ENCODE measurements at regions not wholly inside any gene's neighbourhood (a gene's known extent, or its start where the extent isn't known, plus 50 kb on each side); places are given as distances from the start of the nearest gene placed in this dataset.

DNA sequence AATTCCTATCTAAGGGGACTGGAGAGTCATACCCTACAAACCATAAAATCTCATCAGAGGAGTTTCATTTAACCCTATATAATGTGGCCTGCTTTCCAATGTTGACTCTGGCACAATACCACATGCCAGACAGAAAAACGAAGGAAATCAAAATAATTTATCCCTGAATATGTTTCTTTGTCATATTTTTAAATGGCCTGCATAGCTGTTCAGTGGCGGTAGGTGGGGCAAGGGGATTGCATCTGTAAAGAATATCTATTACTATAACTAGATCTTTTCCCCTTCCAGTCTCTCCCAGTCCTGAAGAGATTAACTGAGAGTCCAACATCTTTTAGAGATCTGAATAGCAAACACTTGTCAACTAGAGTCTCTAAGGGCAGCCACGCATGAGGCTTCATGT, 278.1 kb upstream of the CTNNB1 start:
- no peak for DNase-seq
- H3K36me3 ChIP-seq = no peaks in the 10 kb centered on the region
- peaks cover 0 to 14% (median 0%) of the 10 kb centered on the region in 4 donors for H3K4me1 ChIP-seq
- no peaks in the 10 kb centered on the region for H3K9me3 ChIP-seq
- no peaks in the 10 kb centered on the region for H3K27me3 ChIP-seq
- TF ChIP-seq POLR2A (IDR thresholded peaks at IDR 0.05) = no peak
- TF ChIP-seq, protein P1, sequence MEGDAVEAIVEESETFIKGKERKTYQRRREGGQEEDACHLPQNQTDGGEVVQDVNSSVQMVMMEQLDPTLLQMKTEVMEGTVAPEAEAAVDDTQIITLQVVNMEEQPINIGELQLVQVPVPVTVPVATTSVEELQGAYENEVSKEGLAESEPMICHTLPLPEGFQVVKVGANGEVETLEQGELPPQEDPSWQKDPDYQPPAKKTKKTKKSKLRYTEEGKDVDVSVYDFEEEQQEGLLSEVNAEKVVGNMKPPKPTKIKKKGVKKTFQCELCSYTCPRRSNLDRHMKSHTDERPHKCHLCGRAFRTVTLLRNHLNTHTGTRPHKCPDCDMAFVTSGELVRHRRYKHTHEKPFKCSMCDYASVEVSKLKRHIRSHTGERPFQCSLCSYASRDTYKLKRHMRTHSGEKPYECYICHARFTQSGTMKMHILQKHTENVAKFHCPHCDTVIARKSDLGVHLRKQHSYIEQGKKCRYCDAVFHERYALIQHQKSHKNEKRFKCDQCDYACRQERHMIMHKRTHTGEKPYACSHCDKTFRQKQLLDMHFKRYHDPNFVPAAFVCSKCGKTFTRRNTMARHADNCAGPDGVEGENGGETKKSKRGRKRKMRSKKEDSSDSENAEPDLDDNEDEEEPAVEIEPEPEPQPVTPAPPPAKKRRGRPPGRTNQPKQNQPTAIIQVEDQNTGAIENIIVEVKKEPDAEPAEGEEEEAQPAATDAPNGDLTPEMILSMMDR (IDR thresholded peaks at IDR 0.05) = no peak
- H3K27ac ChIP-seq = no peak overlapping the region
- H3K4me3 ChIP-seq = no peak overlapping the region

DNA sequence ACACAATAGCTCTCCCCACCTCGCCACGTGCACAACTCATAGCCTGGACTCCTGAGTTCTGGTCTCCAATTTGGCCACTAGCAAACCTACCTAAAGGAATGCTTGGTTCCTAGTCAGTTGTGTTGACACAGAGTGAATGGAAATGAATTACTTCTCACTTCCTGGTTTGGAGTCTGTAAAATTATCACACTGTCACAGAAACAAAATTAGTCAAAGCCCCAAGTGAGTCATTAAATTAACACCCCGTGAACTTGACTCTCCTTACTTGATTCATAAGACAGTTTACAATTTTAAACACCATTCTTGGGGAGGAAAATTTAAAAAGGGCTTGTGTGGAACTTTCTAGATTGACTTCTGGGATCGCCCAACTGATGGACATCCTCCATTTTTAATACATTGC, 276.2 kb upstream of the CTNNB1 start:
- no peak for TF ChIP-seq POLR2A (IDR thresholded peaks at IDR 0.05)
- TF ChIP-seq, protein P1 (IDR thresholded peaks at IDR 0.05) = no peak
- Histone ChIP-seq H3K27ac (no peak overlapping the region), H3K4me3 (no peak overlapping the region), H3K9me3 (no peaks in the 10 kb centered on the region), H3K36me3 (no peaks in the 10 kb centered on the region), H3K4me1 (peaks cover 0 to 14% (median 0%) of the 10 kb centered on the region in 4 donors), H3K27me3 (no peaks in the 10 kb centered on the region)
- DNase-seq = no peak

DNA sequence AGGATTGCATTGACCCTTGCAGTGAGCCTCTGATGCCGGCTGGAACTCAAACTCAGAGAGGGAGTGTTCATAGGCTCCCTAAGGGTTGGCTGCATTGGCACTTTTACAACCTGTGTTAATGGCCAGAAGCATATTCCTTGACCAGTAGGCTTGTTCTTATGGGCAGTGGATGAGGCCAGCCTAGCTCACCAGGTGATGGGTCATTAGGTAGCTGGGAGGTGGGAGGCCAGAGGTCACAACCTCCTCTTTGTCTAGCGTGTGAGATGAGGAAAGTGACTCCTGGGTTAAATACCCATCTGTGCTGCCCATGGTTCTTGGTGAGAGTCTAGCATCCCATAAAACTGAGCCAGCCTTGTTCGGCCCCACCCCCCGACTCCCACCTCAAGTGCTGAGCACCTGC, 275.7 kb upstream of the CTNNB1 start:
- no peaks in the 10 kb centered on the region for H3K36me3 ChIP-seq
- no peak overlapping the region for H3K4me3 ChIP-seq
- no peaks in the 10 kb centered on the region for H3K9me3 ChIP-seq
- H3K4me1 ChIP-seq = peaks cover 0 to 14% (median 0%) of the 10 kb centered on the region in 4 donors
- DNase-seq = no peak
- H3K27ac ChIP-seq = no peak overlapping the region
- no peaks in the 10 kb centered on the region for H3K27me3 ChIP-seq
- TF ChIP-seq POLR2A (IDR thresholded peaks at IDR 0.05) = no peak
- TF ChIP-seq, protein P1 (IDR thresholded peaks at IDR 0.05) = no peak

DNA sequence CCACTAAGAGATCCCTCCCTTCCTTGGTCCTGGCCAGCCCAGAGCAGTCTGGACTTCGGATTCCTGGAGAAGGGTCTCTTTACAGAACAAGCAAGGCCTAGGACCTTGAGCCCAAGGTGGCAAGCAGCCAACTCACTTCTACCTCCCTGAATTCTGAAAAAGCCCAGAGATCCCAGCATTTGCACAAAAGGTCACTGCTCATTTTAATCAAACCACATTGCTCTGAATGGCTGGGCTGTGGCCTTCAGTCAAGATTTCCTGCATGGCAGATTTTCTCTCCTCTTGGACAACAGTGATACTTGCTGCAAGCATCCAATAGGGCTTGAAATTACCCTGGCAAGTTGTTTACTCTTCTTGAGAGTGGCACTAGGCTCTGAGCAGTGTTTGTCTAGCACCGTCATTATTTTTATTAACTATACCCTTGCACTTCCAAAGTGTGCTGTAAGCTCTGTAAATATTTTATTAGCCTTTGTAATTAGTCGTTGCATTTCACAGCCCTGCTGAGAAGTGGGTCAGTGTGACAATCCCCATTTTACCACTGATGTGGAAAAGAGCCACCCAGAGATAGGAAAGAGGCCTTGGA, 274.7 kb upstream of the CTNNB1 start:
- H3K9me3 ChIP-seq = no peaks in the 10 kb centered on the region
- peak overlapping the region in 1 of 4 donors; percentile 22 for H3K27ac ChIP-seq
- no peak for DNase-seq

DNA sequence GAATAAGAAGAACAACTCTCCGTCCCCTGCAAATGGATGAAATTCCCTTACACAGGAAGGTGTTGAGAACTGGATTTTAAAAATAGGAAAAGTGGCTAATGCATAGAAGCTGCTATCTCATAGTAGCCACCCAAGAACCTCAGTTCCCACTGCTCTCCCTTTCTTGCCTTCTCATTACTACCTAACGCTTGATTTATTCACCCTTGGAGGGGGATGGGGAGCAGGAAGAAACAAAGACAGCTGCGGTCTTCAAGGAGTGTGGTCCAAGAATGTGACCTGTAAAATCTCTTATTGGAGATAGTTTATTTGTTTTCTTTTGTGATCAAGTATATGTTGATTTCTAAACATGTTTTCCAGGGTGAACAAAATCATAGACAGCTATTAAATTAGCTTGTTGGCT, 274.1 kb upstream of the CTNNB1 start:
- peaks cover 0 to 14% (median 0%) of the 10 kb centered on the region in 4 donors for H3K4me1 ChIP-seq
- no peak for DNase-seq
- no peak overlapping the region for H3K27ac ChIP-seq
- no peaks in the 10 kb centered on the region for H3K27me3 ChIP-seq
- no peak for TF ChIP-seq POLR2A (IDR thresholded peaks at IDR 0.05)
- TF ChIP-seq, protein P1 (IDR thresholded peaks at IDR 0.05) = no peak
- H3K4me3 ChIP-seq = no peak overlapping the region
- no peaks in the 10 kb centered on the region for H3K36me3 ChIP-seq
- no peaks in the 10 kb centered on the region for H3K9me3 ChIP-seq

More for the DNA sequence above, 274.7 kb upstream of the CTNNB1 start:
- Histone ChIP-seq H3K27me3 (no peaks in the 10 kb centered on the region), H3K4me1 (peaks cover 0 to 14% (median 0%) of the 10 kb centered on the region in 4 donors), H3K36me3 (no peaks in the 10 kb centered on the region), H3K4me3 (no peak overlapping the region)
- TF ChIP-seq, protein P1 (IDR thresholded peaks at IDR 0.05) = no peak
- TF ChIP-seq POLR2A (IDR thresholded peaks at IDR 0.05) = no peak

DNA sequence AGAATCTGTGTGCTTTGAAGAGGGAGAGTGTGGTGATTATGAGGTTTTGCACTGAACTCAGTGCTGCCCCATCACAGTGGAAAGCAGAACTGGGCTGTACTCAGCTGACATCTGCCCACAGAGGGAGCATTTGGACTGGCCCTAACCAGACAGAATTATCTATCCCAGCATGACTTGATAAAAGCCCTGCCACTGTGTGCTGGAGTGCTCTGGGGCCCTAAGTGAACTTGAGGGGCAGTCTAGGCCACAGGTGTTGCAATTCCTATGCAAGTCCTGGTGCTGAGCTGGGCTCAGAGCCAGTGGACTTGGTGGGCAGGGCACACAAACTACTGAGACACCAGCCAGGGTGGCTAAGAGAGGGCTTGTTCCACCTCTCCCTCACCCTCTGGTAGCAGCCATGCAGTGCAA, 269.2 kb upstream of the CTNNB1 start:
- no peak for DNase-seq
- Histone ChIP-seq H3K27me3 (no peaks in the 10 kb centered on the region), H3K36me3 (no peaks in the 10 kb centered on the region), H3K9me3 (no peaks in the 10 kb centered on the region), H3K27ac (no peak overlapping the region), H3K4me1 (peaks cover 0 to under 1% (median 0%) of the 10 kb centered on the region in 4 donors), H3K4me3 (no peak overlapping the region)
- TF ChIP-seq POLR2A (IDR thresholded peaks at IDR 0.05) = no peak
- TF ChIP-seq, protein P1 (IDR thresholded peaks at IDR 0.05) = peak in 1 of 6 experiments; percentile 4
